ENCODE measurements at regions not wholly inside any gene's neighbourhood (a gene's known extent, or its start where the extent isn't known, plus 50 kb on each side); places are given as distances from the start of the nearest gene placed in this dataset.
"Not testable (repeated sequence)": the region's sequence is repeated elsewhere in the genome, so short reads cannot be mapped to it uniquely, and the experiment has no call there.

GRCh38 chr15:38073178-38073946, 138.9 kb downstream of the TMCO5A start:
- no peak for FAIRE-seq

- FAIRE-seq, result no peak
Observed at GRCh38 chr15:38074029-38074428, 139.6 kb downstream of the TMCO5A start.

- no peak for FAIRE-seq
Observed at GRCh38 chr15:38075466-38075865, 141.0 kb downstream of the TMCO5A start.

GRCh38 chr15:38076786-38077185, 142.3 kb downstream of the TMCO5A start:
- no peak for FAIRE-seq

- FAIRE-seq, result no peak
Observed at GRCh38 chr15:38079236-38079635, 144.8 kb downstream of the TMCO5A start.

GRCh38 chr15:38080651-38081275, 146.3 kb downstream of the TMCO5A start:
- FAIRE-seq, result no peak

GRCh38 chr15:38084289-38084688, 149.8 kb downstream of the TMCO5A start:
- FAIRE-seq, result no peak

- no peak for FAIRE-seq
Observed at GRCh38 chr15:38085114-38085513, 150.7 kb downstream of the TMCO5A start.

GRCh38 chr15:38085931-38086568, 151.6 kb downstream of the TMCO5A start:
- no peak for FAIRE-seq

- no peak for FAIRE-seq
Observed at GRCh38 chr15:38086611-38087010, 152.2 kb downstream of the TMCO5A start.

- FAIRE-seq, result no peak
Observed at GRCh38 chr15:38088971-38089370, 154.5 kb downstream of the TMCO5A start.

GRCh38 chr15:38090223-38090622, 155.8 kb downstream of the TMCO5A start:
- no peak for FAIRE-seq

- FAIRE-seq, result no peak
Observed at GRCh38 chr15:38090678-38091077, 156.2 kb downstream of the TMCO5A start.

GRCh38 chr15:38091078-38091645, 156.7 kb downstream of the TMCO5A start:
- no peak for FAIRE-seq

GRCh38 chr15:38093931-38094330, 158.7 kb upstream of the SPRED1 start:
- no peak for FAIRE-seq

- FAIRE-seq, result no peak
Observed at GRCh38 chr15:38102972-38103371, 149.7 kb upstream of the SPRED1 start.

- no peak for FAIRE-seq
Observed at GRCh38 chr15:38103564-38103963, 149.1 kb upstream of the SPRED1 start.

GRCh38 chr15:38111070-38111469, 141.6 kb upstream of the SPRED1 start:
- no peak for FAIRE-seq

- no peak for FAIRE-seq
Observed at GRCh38 chr15:38112406-38112805, 140.2 kb upstream of the SPRED1 start.

GRCh38 chr15:38115121-38115520, 137.5 kb upstream of the SPRED1 start:
- FAIRE-seq, result no peak

GRCh38 chr15:38117781-38118180, 134.9 kb upstream of the SPRED1 start:
- no peak for FAIRE-seq

GRCh38 chr15:38119865-38120264, 132.8 kb upstream of the SPRED1 start:
- not testable (repeated sequence) for FAIRE-seq

GRCh38 chr15:38127306-38127771, 125.3 kb upstream of the SPRED1 start:
- no peak for FAIRE-seq

- no peak for FAIRE-seq
Observed at GRCh38 chr15:38128341-38128781, 124.3 kb upstream of the SPRED1 start.

All from islet of Langerhans (tissue), 1 donor.